ENCODE measurements at regions not wholly inside any gene's neighbourhood (a gene's known extent, or its start where the extent isn't known, plus 50 kb on each side); places are given as distances from the start of the nearest gene placed in this dataset.

DNA sequence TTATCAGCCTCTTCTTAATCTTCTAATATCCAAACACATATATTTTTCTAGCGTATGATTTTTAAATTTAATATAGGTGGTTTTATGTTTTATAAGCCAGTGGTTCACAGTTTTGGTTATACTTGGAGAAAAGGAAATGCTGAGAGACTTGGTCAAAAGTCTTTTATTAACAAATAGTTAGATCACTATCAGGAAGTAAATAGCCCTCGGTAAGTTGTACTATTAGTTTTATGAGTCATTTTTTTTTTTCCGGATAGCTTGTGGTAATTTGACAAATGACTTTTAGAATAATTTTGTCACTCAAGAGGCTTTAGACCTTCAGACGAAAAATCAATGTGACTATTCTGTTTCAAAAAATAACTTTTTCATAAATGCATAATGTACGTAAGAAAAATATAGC lies 232.2 kb upstream of the ROBO1 start:
- WGBS, 4 donors: 80 to 86% (median 83%) methylated on average over 5 of the region's 5 CpGs
- Histone ChIP-seq H3K4me3 (no peak overlapping the region), H3K27ac (no peak overlapping the region), H3K4me1 (no peaks in the 10 kb centered on the region), H3K36me3 (no peaks in the 10 kb centered on the region), H3K9me3 (no peaks in the 10 kb centered on the region), H3K27me3 (no peaks in the 10 kb centered on the region)
- DNase-seq: no peak
- TF ChIP-seq POLR2A (IDR thresholded peaks at IDR 0.05): no peak
- TF ChIP-seq, protein P1, sequence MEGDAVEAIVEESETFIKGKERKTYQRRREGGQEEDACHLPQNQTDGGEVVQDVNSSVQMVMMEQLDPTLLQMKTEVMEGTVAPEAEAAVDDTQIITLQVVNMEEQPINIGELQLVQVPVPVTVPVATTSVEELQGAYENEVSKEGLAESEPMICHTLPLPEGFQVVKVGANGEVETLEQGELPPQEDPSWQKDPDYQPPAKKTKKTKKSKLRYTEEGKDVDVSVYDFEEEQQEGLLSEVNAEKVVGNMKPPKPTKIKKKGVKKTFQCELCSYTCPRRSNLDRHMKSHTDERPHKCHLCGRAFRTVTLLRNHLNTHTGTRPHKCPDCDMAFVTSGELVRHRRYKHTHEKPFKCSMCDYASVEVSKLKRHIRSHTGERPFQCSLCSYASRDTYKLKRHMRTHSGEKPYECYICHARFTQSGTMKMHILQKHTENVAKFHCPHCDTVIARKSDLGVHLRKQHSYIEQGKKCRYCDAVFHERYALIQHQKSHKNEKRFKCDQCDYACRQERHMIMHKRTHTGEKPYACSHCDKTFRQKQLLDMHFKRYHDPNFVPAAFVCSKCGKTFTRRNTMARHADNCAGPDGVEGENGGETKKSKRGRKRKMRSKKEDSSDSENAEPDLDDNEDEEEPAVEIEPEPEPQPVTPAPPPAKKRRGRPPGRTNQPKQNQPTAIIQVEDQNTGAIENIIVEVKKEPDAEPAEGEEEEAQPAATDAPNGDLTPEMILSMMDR (IDR thresholded peaks at IDR 0.05): no peak
- intact Hi-C loops (cut with DNase I): no loop called here
- ATAC-seq: no peak

GRCh38 chr3:79994397-79994796 lies 226.6 kb upstream of the ROBO1 start:
- Histone ChIP-seq H3K36me3 (no peaks in the 10 kb centered on the region), H3K9me3 (no peaks in the 10 kb centered on the region), H3K27me3 (no peaks in the 10 kb centered on the region), H3K27ac (no peak overlapping the region), H3K4me3 (no peak overlapping the region), H3K4me1 (no peaks in the 10 kb centered on the region)
- no peak for ATAC-seq
- intact Hi-C loops (cut with DNase I): no loop called here
- no peak for TF ChIP-seq POLR2A (IDR thresholded peaks at IDR 0.05)
- TF ChIP-seq, protein P1 (IDR thresholded peaks at IDR 0.05): no peak
- WGBS, 4 donors: 71 to 83% (median 76%) methylated on average over 2 of the region's 2 CpGs
- no peak for DNase-seq

DNA sequence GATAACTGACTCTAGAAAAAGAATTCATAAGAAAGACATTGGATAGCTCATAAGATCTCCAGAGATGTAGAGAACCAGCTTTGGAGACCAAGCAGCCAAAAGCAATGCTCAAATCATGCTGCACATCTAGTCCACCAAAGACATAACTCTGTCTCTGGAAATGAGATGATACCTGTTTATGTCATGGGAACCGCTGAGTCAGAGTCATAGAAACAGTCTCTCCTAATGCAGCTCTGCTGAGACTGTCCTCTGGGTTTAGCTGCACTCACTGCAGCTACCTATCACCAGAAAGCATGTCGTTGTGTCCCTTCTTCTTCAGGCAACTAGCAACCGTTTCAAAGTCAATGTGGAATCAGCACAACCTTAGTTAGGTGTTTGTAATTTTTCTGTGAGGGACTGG lies 218.5 kb upstream of the ROBO1 start:
- no peak for ATAC-seq
- Histone ChIP-seq H3K27me3 (no peaks in the 10 kb centered on the region), H3K27ac (no peak overlapping the region), H3K4me3 (no peak overlapping the region), H3K9me3 (peaks cover 0 to 3% (median 0%) of the 10 kb centered on the region in 12 donors), H3K4me1 (no peaks in the 10 kb centered on the region), H3K36me3 (no peaks in the 10 kb centered on the region)
- TF ChIP-seq, protein P1 (IDR thresholded peaks at IDR 0.05): no peak
- no peak for TF ChIP-seq POLR2A (IDR thresholded peaks at IDR 0.05)
- no peak for DNase-seq
- 55 to 70% (median 60%) methylated on average over 3 of the region's 3 CpGs for WGBS, 4 donors
- intact Hi-C loops (cut with DNase I): no loop called here

- TF ChIP-seq POLR2A (IDR thresholded peaks at IDR 0.05): no peak
- TF ChIP-seq, protein P1 (IDR thresholded peaks at IDR 0.05): no peak
- no peaks in the 10 kb centered on the region for H3K4me1 ChIP-seq
- ATAC-seq (no peak), DNase-seq (no peak)
- WGBS, 4 donors: 87 to 88% (median 87%) methylated on average over 6 of the region's 6 CpGs
- no peaks in the 10 kb centered on the region for H3K36me3 ChIP-seq
- H3K4me3 ChIP-seq: no peak overlapping the region
- H3K27ac ChIP-seq: no peak overlapping the region
- intact Hi-C loops (cut with DNase I): no loop called here
- H3K9me3 ChIP-seq: peaks cover 0 to 3% (median 0%) of the 10 kb centered on the region in 12 donors
- H3K27me3 ChIP-seq: no peaks in the 10 kb centered on the region
Measured at GRCh38 chr3:79985816-79986215, 218.0 kb upstream of the ROBO1 start.

Data from heart left ventricle (tissue), 16 donors.